Mesendoderm (in vitro differentiated cells): ENCODE measurements at regions not wholly inside any gene's neighbourhood (a gene's known extent, or its start where the extent isn't known, plus 50 kb on each side); places are given as distances from the start of the nearest gene placed in this dataset.
"Not testable (repeated sequence)": the region's sequence is repeated elsewhere in the genome, so short reads cannot be mapped to it uniquely, and the experiment has no call there.

ENCODE experiments used
- DNase-seq: peaks from one replicate; pipeline ENCODE4 v3.0.0; 2013
- H2AK5ac ChIP-seq: 2 replicates; pipeline ENCODE4 v1.6.1; 2013; ENCODE audit warnings: low read length, inconsistent platforms
- H2BK120ac ChIP-seq: 2 replicates; pipeline ENCODE4 v1.6.1; 2013; ENCODE audit warnings: low read depth, mild to moderate bottlenecking, low read length, moderate library complexity, mixed read lengths
- H2BK15ac ChIP-seq: replicated peaks from 2 replicates; pipeline ENCODE4 v1.6.1; 2013; ENCODE audit warnings: low read depth, mild to moderate bottlenecking, moderate library complexity
- H2BK5ac ChIP-seq: 2 replicates; pipeline ENCODE4 v1.6.1; 2013; ENCODE audit warnings: low read length, inconsistent platforms
- H3K18ac ChIP-seq: 2 replicates; pipeline ENCODE4 v1.6.1; 2013; ENCODE audit warnings: mild to moderate bottlenecking, low read length, mixed read lengths
- H3K23ac ChIP-seq: one replicate; pipeline ENCODE4 v1.6.1; 2013; ENCODE audit warnings: low read length
- H3K27ac ChIP-seq: 2 replicates; pipeline ENCODE4 v1.5.1; 2013; ENCODE audit warnings: low read depth, mild to moderate bottlenecking, inconsistent platforms, low read length, moderate library complexity
- H3K27me3 ChIP-seq: 2 replicates; pipeline ENCODE4 v1.6.1; 2013; ENCODE audit warnings: low read length, control low read depth, mild to moderate bottlenecking, inconsistent platforms; ENCODE audit not compliant: insufficient read depth, poor library complexity
- H3K36me3 ChIP-seq: 2 replicates; pipeline ENCODE4 v1.6.1; 2013; ENCODE audit warnings: low read length, inconsistent platforms; ENCODE audit not compliant: control insufficient read depth, insufficient read depth
- H3K4ac ChIP-seq: one replicate; pipeline ENCODE4 v1.6.1; 2013; ENCODE audit warnings: low read depth, mild to moderate bottlenecking, low read length, moderate library complexity
- H3K4me1 ChIP-seq: 2 replicates; pipeline ENCODE4 v1.6.1; 2013; ENCODE audit warnings: low read depth, low read length, inconsistent platforms; ENCODE audit not compliant: control insufficient read depth
- H3K4me2 ChIP-seq: 2 replicates; pipeline ENCODE4 v1.6.1; 2013; ENCODE audit warnings: low read length
- H3K4me3 ChIP-seq: 2 replicates; pipeline ENCODE4 v1.5.1; 2013; ENCODE audit warnings: mild to moderate bottlenecking, low read length
- H3K56ac ChIP-seq: one replicate; pipeline ENCODE4 v1.6.1; 2013; ENCODE audit warnings: low read length
- H3K79me1 ChIP-seq: 2 replicates; pipeline ENCODE4 v1.6.1; 2013; ENCODE audit warnings: low read length, inconsistent platforms
- H3K79me2 ChIP-seq: 2 replicates; pipeline ENCODE4 v1.6.1; 2013; ENCODE audit warnings: mild to moderate bottlenecking, low read length; ENCODE audit not compliant: control insufficient read depth, insufficient read depth
- H3K9ac ChIP-seq: 2 replicates; pipeline ENCODE4 v1.6.1; 2013; ENCODE audit warnings: low read length, inconsistent platforms
- H4K5ac ChIP-seq: one replicate; pipeline ENCODE4 v1.6.1; 2013; ENCODE audit warnings: low read length
- H4K8ac ChIP-seq: one replicate; pipeline ENCODE4 v1.6.1; 2013; ENCODE audit warnings: low read depth, mild to moderate bottlenecking, control low read depth, low read length, moderate library complexity
- WGBS: extraction: QIAGEN DNeasy Blood & Tissue Kit; methylation state at CpG from one replicate; pipeline ENCODE4 v1.1.7; 2013; ENCODE audit warnings: low lambda C conversion rate, missing lambda C conversion rate; ENCODE audit not compliant: insufficient coverage; ENCODE audit errors: extremely low coverage; 5-methylcytosine and 5-hydroxymethylcytosine counted together

GRCh38 chr5:158236511-158237335, 377.8 kb upstream of the CLINT1 start:
- no peak overlapping the region for H3K4me2 ChIP-seq
- WGBS, result no CpG with 5 or more reads among the region's 3 CpGs
- no peak overlapping the region for H3K18ac ChIP-seq
- no peak for DNase-seq
- H3K4me1 ChIP-seq, result no peaks in the 10 kb centered on the region
- H4K5ac ChIP-seq, result no peak overlapping the region
- H4K8ac ChIP-seq, result no peak overlapping the region
- no peaks in the 10 kb centered on the region for H3K27me3 ChIP-seq
- no peak overlapping the region for H2AK5ac ChIP-seq
- no peaks in the 10 kb centered on the region for H3K36me3 ChIP-seq
- no peak overlapping the region for H3K4me3 ChIP-seq
- H2BK120ac ChIP-seq, result no peak overlapping the region
- no peak overlapping the region for H3K56ac ChIP-seq
- H3K4ac ChIP-seq, result no peak overlapping the region
- H3K23ac ChIP-seq, result no peak overlapping the region
- H3K9ac ChIP-seq, result no peak overlapping the region
- H2BK15ac ChIP-seq, result no peak overlapping the region
- H3K79me1 ChIP-seq, result no peaks in the 10 kb centered on the region
- no peak overlapping the region for H3K27ac ChIP-seq
- H3K79me2 ChIP-seq, result no peaks in the 10 kb centered on the region
- H2BK5ac ChIP-seq, result no peak overlapping the region

GRCh38 chr5:158235159-158235547, 376.2 kb upstream of the CLINT1 start:
- Histone ChIP-seq H3K36me3 (no peaks in the 10 kb centered on the region), H2BK120ac (no peak overlapping the region), H3K4me2 (no peak overlapping the region), H2AK5ac (no peak overlapping the region), H4K5ac (no peak overlapping the region), H2BK15ac (no peak overlapping the region), H3K9ac (no peak overlapping the region), H2BK5ac (no peak overlapping the region), H3K23ac (no peak overlapping the region), H3K56ac (no peak overlapping the region), H3K27ac (no peak overlapping the region), H3K4me1 (no peaks in the 10 kb centered on the region), H4K8ac (no peak overlapping the region), H3K4ac (no peak overlapping the region), H3K18ac (no peak overlapping the region), H3K27me3 (no peaks in the 10 kb centered on the region), H3K4me3 (no peak overlapping the region), H3K79me1 (no peaks in the 10 kb centered on the region), H3K79me2 (no peaks in the 10 kb centered on the region)
- no CpG with 5 or more reads among the region's 4 CpGs for WGBS
- no peak for DNase-seq

- no peak overlapping the region for H3K4me2 ChIP-seq
- H2AK5ac ChIP-seq, result no peak overlapping the region
- no CpG with 5 or more reads among the region's 11 CpGs for WGBS
- no peak overlapping the region for H3K56ac ChIP-seq
- no peaks in the 10 kb centered on the region for H3K36me3 ChIP-seq
- no peak overlapping the region for H3K4ac ChIP-seq
- no peak overlapping the region for H4K8ac ChIP-seq
- H3K79me2 ChIP-seq, result no peaks in the 10 kb centered on the region
- no peaks in the 10 kb centered on the region for H3K79me1 ChIP-seq
- no peak overlapping the region for H2BK15ac ChIP-seq
- H3K27me3 ChIP-seq, result no peaks in the 10 kb centered on the region
- H3K18ac ChIP-seq, result no peak overlapping the region
- no peak overlapping the region for H2BK5ac ChIP-seq
- H3K4me3 ChIP-seq, result no peak overlapping the region
- no peak overlapping the region for H3K27ac ChIP-seq
- no peak overlapping the region for H3K23ac ChIP-seq
- no peak overlapping the region for H2BK120ac ChIP-seq
- peak; percentile 19 for DNase-seq
- no peak overlapping the region for H3K9ac ChIP-seq
- H3K4me1 ChIP-seq, result no peaks in the 10 kb centered on the region
- H4K5ac ChIP-seq, result no peak overlapping the region
Measured at GRCh38 chr5:158234323-158235158, 375.6 kb upstream of the CLINT1 start.

GRCh38 chr5:158233735-158234322, 374.9 kb upstream of the CLINT1 start:
- DNase-seq, result no peak
- Histone ChIP-seq H3K4me1 (no peaks in the 10 kb centered on the region), H3K23ac (no peak overlapping the region), H3K56ac (no peak overlapping the region), H2BK5ac (no peak overlapping the region), H3K9ac (no peak overlapping the region), H3K79me1 (no peaks in the 10 kb centered on the region), H3K18ac (no peak overlapping the region), H2BK15ac (no peak overlapping the region), H2BK120ac (no peak overlapping the region), H4K5ac (no peak overlapping the region), H2AK5ac (no peak overlapping the region), H3K27ac (no peak overlapping the region), H3K4me3 (no peak overlapping the region), H3K4ac (no peak overlapping the region), H3K27me3 (no peaks in the 10 kb centered on the region), H3K79me2 (no peaks in the 10 kb centered on the region), H4K8ac (no peak overlapping the region), H3K36me3 (no peaks in the 10 kb centered on the region), H3K4me2 (no peak overlapping the region)
- no CpG with 5 or more reads among the region's 2 CpGs for WGBS

- H2BK5ac ChIP-seq, H4K8ac ChIP-seq, H3K79me1 ChIP-seq, H3K4me2 ChIP-seq, H3K9ac ChIP-seq, H3K18ac ChIP-seq, H2BK15ac ChIP-seq, H3K36me3 ChIP-seq, H3K79me2 ChIP-seq, H2AK5ac ChIP-seq, H3K56ac ChIP-seq, DNase-seq, H3K4me3 ChIP-seq, H2BK120ac ChIP-seq, H4K5ac ChIP-seq, H3K23ac ChIP-seq, H3K4me1 ChIP-seq, H3K27ac ChIP-seq, H3K27me3 ChIP-seq, H3K4ac ChIP-seq: not testable (repeated sequence)
- WGBS, result no CpG with 5 or more reads among the region's 5 CpGs
Measured at GRCh38 chr5:158227314-158227713, 368.4 kb upstream of the CLINT1 start.
